ENCODE measurements at regions not wholly inside any gene's neighbourhood (a gene's known extent, or its start where the extent isn't known, plus 50 kb on each side); places are given as distances from the start of the nearest gene placed in this dataset.

DNA sequence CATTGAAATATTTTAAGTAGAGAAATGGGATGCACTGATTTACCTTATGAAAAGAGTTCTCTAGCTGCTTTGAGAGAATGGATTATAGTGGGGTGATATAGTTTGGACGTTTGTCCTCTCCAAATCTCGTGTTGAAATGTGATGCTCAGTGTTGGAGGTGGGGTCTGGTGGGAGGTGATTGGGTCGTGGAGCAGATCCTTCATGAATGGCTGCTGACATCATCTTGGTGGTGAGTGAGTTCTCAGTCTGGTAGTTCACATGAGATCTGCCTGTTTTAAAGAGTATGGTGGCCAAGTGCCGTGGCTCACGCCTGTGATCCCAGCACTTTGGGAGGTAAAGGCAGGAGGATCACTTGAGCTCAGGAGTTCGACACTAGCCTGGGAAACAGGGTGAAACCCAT, 58.7 kb upstream of the SH3RF3 start:
- DNase-seq (ENCODE audit: low spot score) (no peak), ATAC-seq (no peak; the same call in 1 of the 2 replicates)
- POLR2A ChIA-PET = no interaction called here

DNA sequence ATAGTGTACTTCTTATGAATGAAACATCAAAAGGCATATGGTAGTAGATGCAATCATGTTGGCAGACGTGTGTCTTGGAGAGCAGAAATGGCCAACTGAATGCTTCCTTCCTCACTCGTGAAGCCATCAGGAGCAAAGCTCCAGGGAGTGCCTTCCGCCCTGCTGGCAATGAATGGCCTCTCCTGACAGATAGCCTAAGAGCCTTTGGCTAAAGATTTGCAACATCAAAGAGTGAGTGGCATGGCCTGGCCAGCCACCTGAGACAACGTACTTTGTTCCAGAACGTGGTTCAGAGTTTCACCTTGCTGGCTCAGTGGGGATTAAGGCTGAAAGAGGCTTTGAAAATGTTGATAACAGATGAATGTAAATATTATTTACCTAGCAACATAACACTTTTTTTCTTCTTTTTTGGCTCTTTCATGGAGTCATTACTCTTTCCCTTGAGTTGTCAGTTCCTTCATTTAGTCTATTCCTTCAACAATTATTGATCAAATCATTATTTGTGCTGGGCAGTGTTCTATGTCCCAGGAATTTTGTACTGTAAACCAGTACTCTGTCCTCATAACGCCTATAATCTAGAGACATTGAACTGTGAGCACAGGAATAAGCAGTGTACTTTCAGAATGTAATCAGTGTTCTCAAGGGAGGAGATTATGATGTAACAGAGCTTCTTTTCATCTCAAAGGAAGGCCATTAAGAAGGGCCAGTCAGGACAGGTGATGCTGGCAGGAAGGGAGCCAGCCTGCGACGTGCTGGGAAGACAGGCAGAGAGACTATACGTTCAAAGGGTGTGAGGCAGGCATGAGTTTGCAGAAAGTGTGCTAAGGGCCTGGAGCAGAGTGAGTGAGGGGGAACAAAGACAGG, 59.4 kb upstream of the SH3RF3 start:
- CTCF ChIA-PET = no interaction called here
- TF ChIP-seq NFYB (CRISPR knock-in tag; conservative IDR thresholded peaks at IDR 0.05; ENCODE audit: low read depth) (0 out of 2 replicates have a peak, but pooled peaks have one; percentile 26), NFE2L1 (CRISPR knock-in tag; IDR thresholded peaks at IDR 0.05) (peak; percentile 73; the same call in 1 of the 2 replicates)
- TF ChIP-seq, protein P1, sequence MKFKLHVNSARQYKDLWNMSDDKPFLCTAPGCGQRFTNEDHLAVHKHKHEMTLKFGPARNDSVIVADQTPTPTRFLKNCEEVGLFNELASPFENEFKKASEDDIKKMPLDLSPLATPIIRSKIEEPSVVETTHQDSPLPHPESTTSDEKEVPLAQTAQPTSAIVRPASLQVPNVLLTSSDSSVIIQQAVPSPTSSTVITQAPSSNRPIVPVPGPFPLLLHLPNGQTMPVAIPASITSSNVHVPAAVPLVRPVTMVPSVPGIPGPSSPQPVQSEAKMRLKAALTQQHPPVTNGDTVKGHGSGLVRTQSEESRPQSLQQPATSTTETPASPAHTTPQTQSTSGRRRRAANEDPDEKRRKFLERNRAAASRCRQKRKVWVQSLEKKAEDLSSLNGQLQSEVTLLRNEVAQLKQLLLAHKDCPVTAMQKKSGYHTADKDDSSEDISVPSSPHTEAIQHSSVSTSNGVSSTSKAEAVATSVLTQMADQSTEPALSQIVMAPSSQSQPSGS (CRISPR knock-in tag; IDR thresholded peaks at IDR 0.05; ENCODE audit: borderline replicate concordance, low read depth) = no peak
- TF ChIP-seq, protein P2, sequence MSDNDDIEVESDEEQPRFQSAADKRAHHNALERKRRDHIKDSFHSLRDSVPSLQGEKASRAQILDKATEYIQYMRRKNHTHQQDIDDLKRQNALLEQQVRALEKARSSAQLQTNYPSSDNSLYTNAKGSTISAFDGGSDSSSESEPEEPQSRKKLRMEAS (CRISPR knock-in tag; IDR thresholded peaks at IDR 0.05) = peak; percentile 44; the same call in 1 of the 2 replicates
- Mint-ChIP-seq H3K27me3 (ENCODE audit: low read depth) (peaks cover 10% of the 10 kb centered on the region), H3K27ac (no peak overlapping the region), H3K4me1 (peaks cover 30% of the 10 kb centered on the region), H3K4me3 (no peak overlapping the region), H3K36me3 (no peaks in the 10 kb centered on the region), H3K9me3 (no peaks in the 10 kb centered on the region)
- DNase-seq (ENCODE audit: low spot score) (peak; percentile 26), ATAC-seq (peak; percentile 76)
- POLR2A ChIA-PET = no interaction called here

More for the DNA sequence above, 58.7 kb upstream of the SH3RF3 start:
- Mint-ChIP-seq H3K27me3 (ENCODE audit: low read depth) (peaks cover 10% of the 10 kb centered on the region), H3K27ac (no peak overlapping the region), H3K4me1 (peaks cover 30% of the 10 kb centered on the region), H3K4me3 (no peak overlapping the region), H3K9me3 (no peaks in the 10 kb centered on the region), H3K36me3 (no peaks in the 10 kb centered on the region)
- CTCF ChIA-PET = no interaction called here
- TF ChIP-seq, protein P3, sequence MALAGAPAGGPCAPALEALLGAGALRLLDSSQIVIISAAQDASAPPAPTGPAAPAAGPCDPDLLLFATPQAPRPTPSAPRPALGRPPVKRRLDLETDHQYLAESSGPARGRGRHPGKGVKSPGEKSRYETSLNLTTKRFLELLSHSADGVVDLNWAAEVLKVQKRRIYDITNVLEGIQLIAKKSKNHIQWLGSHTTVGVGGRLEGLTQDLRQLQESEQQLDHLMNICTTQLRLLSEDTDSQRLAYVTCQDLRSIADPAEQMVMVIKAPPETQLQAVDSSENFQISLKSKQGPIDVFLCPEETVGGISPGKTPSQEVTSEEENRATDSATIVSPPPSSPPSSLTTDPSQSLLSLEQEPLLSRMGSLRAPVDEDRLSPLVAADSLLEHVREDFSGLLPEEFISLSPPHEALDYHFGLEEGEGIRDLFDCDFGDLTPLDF (CRISPR knock-in tag; IDR thresholded peaks at IDR 0.05) = no peak
- no peak for TF ChIP-seq TCF7 (CRISPR knock-in tag; IDR thresholded peaks at IDR 0.05; ENCODE audit: low read depth)
- TF ChIP-seq SMAD4 (CRISPR knock-in tag; IDR thresholded peaks at IDR 0.05) = no peak
- TF ChIP-seq, protein P4, sequence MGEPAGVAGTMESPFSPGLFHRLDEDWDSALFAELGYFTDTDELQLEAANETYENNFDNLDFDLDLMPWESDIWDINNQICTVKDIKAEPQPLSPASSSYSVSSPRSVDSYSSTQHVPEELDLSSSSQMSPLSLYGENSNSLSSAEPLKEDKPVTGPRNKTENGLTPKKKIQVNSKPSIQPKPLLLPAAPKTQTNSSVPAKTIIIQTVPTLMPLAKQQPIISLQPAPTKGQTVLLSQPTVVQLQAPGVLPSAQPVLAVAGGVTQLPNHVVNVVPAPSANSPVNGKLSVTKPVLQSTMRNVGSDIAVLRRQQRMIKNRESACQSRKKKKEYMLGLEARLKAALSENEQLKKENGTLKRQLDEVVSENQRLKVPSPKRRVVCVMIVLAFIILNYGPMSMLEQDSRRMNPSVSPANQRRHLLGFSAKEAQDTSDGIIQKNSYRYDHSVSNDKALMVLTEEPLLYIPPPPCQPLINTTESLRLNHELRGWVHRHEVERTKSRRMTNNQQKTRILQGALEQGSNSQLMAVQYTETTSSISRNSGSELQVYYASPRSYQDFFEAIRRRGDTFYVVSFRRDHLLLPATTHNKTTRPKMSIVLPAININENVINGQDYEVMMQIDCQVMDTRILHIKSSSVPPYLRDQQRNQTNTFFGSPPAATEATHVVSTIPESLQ (CRISPR knock-in tag; IDR thresholded peaks at IDR 0.05) = no peak
- no peak for TF ChIP-seq PRRX2 (CRISPR knock-in tag; IDR thresholded peaks at IDR 0.05)

DNA sequence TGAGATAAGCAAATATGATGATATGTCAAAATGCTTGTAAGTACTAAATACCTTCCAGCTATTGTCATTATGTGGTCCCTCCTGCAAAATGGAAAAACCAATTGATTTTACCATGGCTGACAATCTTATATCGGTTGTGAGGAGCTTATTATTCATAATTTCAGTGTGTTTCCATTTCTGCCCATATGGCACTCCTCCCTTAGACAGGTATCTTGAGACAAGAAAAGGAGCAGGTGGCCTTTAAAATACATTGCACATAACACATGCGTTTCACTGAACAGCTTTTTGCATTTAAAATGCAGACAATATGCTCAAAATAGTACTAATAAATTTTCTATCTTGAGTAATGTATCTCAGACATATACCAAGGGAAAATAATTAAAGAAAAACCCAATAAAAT, 60.2 kb upstream of the SH3RF3 start:
- ChIA-PET POLR2A (no interaction called here), CTCF (no interaction called here)
- Mint-ChIP-seq H3K9me3 (no peaks in the 10 kb centered on the region), H3K27me3 (ENCODE audit: low read depth) (peaks cover 10% of the 10 kb centered on the region), H3K27ac (no peak overlapping the region), H3K4me1 (peaks cover 30% of the 10 kb centered on the region), H3K4me3 (no peak overlapping the region), H3K36me3 (no peaks in the 10 kb centered on the region)
- TF ChIP-seq CBFB (CRISPR knock-in tag; IDR thresholded peaks at IDR 0.05; ENCODE audit: low read depth) = no peak
- no peak for TF ChIP-seq SMAD4 (CRISPR knock-in tag; IDR thresholded peaks at IDR 0.05)
- TF ChIP-seq EMX1 (CRISPR knock-in tag; IDR thresholded peaks at IDR 0.05) = no peak
- no peak for TF ChIP-seq MYBL2 (CRISPR knock-in tag; IDR thresholded peaks at IDR 0.05)
- TF ChIP-seq HMGA2 (CRISPR knock-in tag; IDR thresholded peaks at IDR 0.05) = no peak
- TF ChIP-seq ELF4 (CRISPR knock-in tag; IDR thresholded peaks at IDR 0.05; ENCODE audit: low read depth) = no peak
- no peak for TF ChIP-seq ZNF138 (CRISPR knock-in tag; conservative IDR thresholded peaks at IDR 0.05)
- TF ChIP-seq ZNF219 (CRISPR knock-in tag; IDR thresholded peaks at IDR 0.05; ENCODE audit: borderline replicate concordance) = no peak
- TF ChIP-seq NR2C2 (CRISPR knock-in tag; IDR thresholded peaks at IDR 0.05) = no peak
- TF ChIP-seq, protein P5, sequence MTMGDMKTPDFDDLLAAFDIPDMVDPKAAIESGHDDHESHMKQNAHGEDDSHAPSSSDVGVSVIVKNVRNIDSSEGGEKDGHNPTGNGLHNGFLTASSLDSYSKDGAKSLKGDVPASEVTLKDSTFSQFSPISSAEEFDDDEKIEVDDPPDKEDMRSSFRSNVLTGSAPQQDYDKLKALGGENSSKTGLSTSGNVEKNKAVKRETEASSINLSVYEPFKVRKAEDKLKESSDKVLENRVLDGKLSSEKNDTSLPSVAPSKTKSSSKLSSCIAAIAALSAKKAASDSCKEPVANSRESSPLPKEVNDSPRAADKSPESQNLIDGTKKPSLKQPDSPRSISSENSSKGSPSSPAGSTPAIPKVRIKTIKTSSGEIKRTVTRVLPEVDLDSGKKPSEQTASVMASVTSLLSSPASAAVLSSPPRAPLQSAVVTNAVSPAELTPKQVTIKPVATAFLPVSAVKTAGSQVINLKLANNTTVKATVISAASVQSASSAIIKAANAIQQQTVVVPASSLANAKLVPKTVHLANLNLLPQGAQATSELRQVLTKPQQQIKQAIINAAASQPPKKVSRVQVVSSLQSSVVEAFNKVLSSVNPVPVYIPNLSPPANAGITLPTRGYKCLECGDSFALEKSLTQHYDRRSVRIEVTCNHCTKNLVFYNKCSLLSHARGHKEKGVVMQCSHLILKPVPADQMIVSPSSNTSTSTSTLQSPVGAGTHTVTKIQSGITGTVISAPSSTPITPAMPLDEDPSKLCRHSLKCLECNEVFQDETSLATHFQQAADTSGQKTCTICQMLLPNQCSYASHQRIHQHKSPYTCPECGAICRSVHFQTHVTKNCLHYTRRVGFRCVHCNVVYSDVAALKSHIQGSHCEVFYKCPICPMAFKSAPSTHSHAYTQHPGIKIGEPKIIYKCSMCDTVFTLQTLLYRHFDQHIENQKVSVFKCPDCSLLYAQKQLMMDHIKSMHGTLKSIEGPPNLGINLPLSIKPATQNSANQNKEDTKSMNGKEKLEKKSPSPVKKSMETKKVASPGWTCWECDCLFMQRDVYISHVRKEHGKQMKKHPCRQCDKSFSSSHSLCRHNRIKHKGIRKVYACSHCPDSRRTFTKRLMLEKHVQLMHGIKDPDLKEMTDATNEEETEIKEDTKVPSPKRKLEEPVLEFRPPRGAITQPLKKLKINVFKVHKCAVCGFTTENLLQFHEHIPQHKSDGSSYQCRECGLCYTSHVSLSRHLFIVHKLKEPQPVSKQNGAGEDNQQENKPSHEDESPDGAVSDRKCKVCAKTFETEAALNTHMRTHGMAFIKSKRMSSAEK (CRISPR knock-in tag; IDR thresholded peaks at IDR 0.05; ENCODE audit: borderline replicate concordance) = no peak
- no peak for TF ChIP-seq GTF2I (CRISPR knock-in tag; conservative IDR thresholded peaks at IDR 0.05)
- TF ChIP-seq, protein P6, sequence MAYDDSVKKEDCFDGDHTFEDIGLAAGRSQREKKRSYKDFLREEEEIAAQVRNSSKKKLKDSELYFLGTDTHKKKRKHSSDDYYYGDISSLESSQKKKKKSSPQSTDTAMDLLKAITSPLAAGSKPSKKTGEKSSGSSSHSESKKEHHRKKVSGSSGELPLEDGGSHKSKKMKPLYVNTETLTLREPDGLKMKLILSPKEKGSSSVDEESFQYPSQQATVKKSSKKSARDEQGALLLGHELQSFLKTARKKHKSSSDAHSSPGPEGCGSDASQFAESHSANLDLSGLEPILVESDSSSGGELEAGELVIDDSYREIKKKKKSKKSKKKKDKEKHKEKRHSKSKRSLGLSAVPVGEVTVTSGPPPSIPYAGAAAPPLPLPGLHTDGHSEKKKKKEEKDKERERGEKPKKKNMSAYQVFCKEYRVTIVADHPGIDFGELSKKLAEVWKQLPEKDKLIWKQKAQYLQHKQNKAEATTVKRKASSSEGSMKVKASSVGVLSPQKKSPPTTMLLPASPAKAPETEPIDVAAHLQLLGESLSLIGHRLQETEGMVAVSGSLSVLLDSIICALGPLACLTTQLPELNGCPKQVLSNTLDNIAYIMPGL (CRISPR knock-in tag; IDR thresholded peaks at IDR 0.05) = no peak
- ATAC-seq = no peak
- DNase-seq (ENCODE audit: low spot score) = no peak

Measured in WTC11 (cell line).